H9 (cell line): ENCODE measurements at regions not wholly inside any gene's neighbourhood (a gene's known extent, or its start where the extent isn't known, plus 50 kb on each side); places are given as distances from the start of the nearest gene placed in this dataset.

Source experiments
- DNase-seq: peaks from one replicate; pipeline ENCODE4 v3.0.0-alpha.2; 2017
- H2AFZ ChIP-seq: one replicate; pipeline ENCODE4 v1.6.1; 2013; ENCODE audit warnings: mild to moderate bottlenecking, low read length, control low read depth, moderate library complexity
- H2AK5ac ChIP-seq: 2 replicates; pipeline ENCODE4 v1.6.1; 2013; ENCODE audit warnings: low read length, control low read depth, mixed read lengths; ENCODE audit not compliant: insufficient read length
- H2BK120ac ChIP-seq: one replicate; pipeline ENCODE4 v1.6.1; 2013; ENCODE audit warnings: low read depth, mild to moderate bottlenecking, low read length, control low read depth, inconsistent platforms; ENCODE audit not compliant: poor library complexity, severe bottlenecking
- H2BK12ac ChIP-seq: 2 replicates; pipeline ENCODE4 v1.6.1; 2013; ENCODE audit warnings: low read length, control low read depth, mixed read lengths, low read depth; ENCODE audit not compliant: insufficient read length
- H2BK15ac ChIP-seq: 2 replicates; pipeline ENCODE4 v1.6.1; 2013; ENCODE audit warnings: low read depth, low read length, control low read depth
- H2BK20ac ChIP-seq: one replicate; pipeline ENCODE4 v1.6.1; 2013; ENCODE audit warnings: low read depth, mild to moderate bottlenecking, low read length, control low read depth, inconsistent platforms; ENCODE audit not compliant: poor library complexity, severe bottlenecking
- H2BK5ac ChIP-seq: 2 replicates; pipeline ENCODE4 v1.6.1; 2013; ENCODE audit warnings: low read length, control low read depth, mixed read lengths; ENCODE audit not compliant: insufficient read length
- H3K14ac ChIP-seq: 2 replicates; pipeline ENCODE4 v1.6.1; 2013; ENCODE audit warnings: low read length, control low read depth; ENCODE audit not compliant: insufficient read depth
- H3K18ac ChIP-seq: 2 replicates; pipeline ENCODE4 v1.6.1; 2013; ENCODE audit warnings: low read depth, mild to moderate bottlenecking, mixed read lengths, low read length, control low read depth; ENCODE audit not compliant: insufficient read length
- H3K23ac ChIP-seq: 2 replicates; pipeline ENCODE4 v1.6.1; 2013; ENCODE audit warnings: low read length, control low read depth, mixed read lengths, low read depth; ENCODE audit not compliant: insufficient read length
- H3K23me2 ChIP-seq: 2 replicates; pipeline ENCODE4 v1.6.1; 2013; ENCODE audit warnings: low read depth, mild to moderate bottlenecking, mixed read lengths, low read length, control low read depth; ENCODE audit not compliant: insufficient read length, poor library complexity, severe bottlenecking
- H3K27ac ChIP-seq: 2 replicates; pipeline ENCODE4 v1.5.1; 2013; ENCODE audit warnings: low read length, control low read depth, mixed read lengths, low read depth; ENCODE audit not compliant: insufficient read length
- H3K27me3 ChIP-seq: 2 replicates; pipeline ENCODE4 v1.6.1; 2013; ENCODE audit warnings: low read length, control low read depth, inconsistent platforms; ENCODE audit not compliant: insufficient read depth
- H3K4ac ChIP-seq: 2 replicates; pipeline ENCODE4 v1.6.1; 2013; ENCODE audit warnings: low read depth, mild to moderate bottlenecking, control low read depth, inconsistent platforms, low read length, moderate library complexity
- H3K4me1 ChIP-seq: 2 replicates; pipeline ENCODE4 v1.6.1; 2013; ENCODE audit warnings: low read length, control low read depth, inconsistent platforms; ENCODE audit not compliant: insufficient read depth
- H3K4me2 ChIP-seq: 2 replicates; pipeline ENCODE4 v1.6.1; 2013; ENCODE audit warnings: low read length, control low read depth, mixed read lengths; ENCODE audit not compliant: insufficient read length, insufficient read depth
- H3K56ac ChIP-seq: 2 replicates; pipeline ENCODE4 v1.6.1; 2013; ENCODE audit warnings: low read depth, mild to moderate bottlenecking, mixed read lengths, low read length, control low read depth; ENCODE audit not compliant: insufficient read length
- H3K79me1 ChIP-seq: 2 replicates; pipeline ENCODE4 v1.6.1; 2013; ENCODE audit warnings: low read depth, mild to moderate bottlenecking, moderate library complexity, low read length, control low read depth, inconsistent platforms; ENCODE audit not compliant: insufficient read depth, poor library complexity, severe bottlenecking
- H3K79me2 ChIP-seq: 2 replicates; pipeline ENCODE4 v1.6.1; 2013; ENCODE audit warnings: low read length, control low read depth, inconsistent platforms; ENCODE audit not compliant: insufficient read depth
- H3K9ac ChIP-seq: 2 replicates; pipeline ENCODE4 v1.6.1; 2013; ENCODE audit warnings: low read length, control low read depth, mixed read lengths; ENCODE audit not compliant: insufficient read length; ENCODE audit errors: extremely low read depth
- H3K9me3 ChIP-seq: one replicate; pipeline ENCODE4 v1.6.1; 2013; ENCODE audit warnings: low read depth, low read length, inconsistent platforms; ENCODE audit not compliant: control insufficient read depth
- H3T11ph ChIP-seq: one replicate; pipeline ENCODE4 v1.6.1; 2013; ENCODE audit warnings: mild to moderate bottlenecking, low read length, control low read depth, inconsistent platforms
- H4K20me1 ChIP-seq: one replicate; pipeline ENCODE4 v1.6.1; 2013; ENCODE audit not compliant: control insufficient read depth, insufficient read length, insufficient read depth
- H4K5ac ChIP-seq: 2 replicates; pipeline ENCODE4 v1.6.1; 2013; ENCODE audit warnings: low read depth, mild to moderate bottlenecking, mixed read lengths, low read length, control low read depth; ENCODE audit not compliant: insufficient read length
- H4K8ac ChIP-seq: replicated peaks from 2 replicates; pipeline ENCODE4 v1.6.1; 2013; ENCODE audit warnings: low read length, control low read depth, mixed read lengths, low read depth; ENCODE audit not compliant: insufficient read length
- H4K91ac ChIP-seq: 2 replicates; pipeline ENCODE4 v1.6.1; 2013; ENCODE audit warnings: low read depth, mild to moderate bottlenecking, moderate library complexity, mixed read lengths, low read length, control low read depth; ENCODE audit not compliant: insufficient read length
- H3K27ac Mint-ChIP-seq, 3 experiments: 2 replicates in 2 of 3; 3 replicates in 1 of 3; pipeline ENCODE4 v1.8.0; 2020 to 2021; ENCODE audit warnings: mixed read lengths in 3 of 3, mild to moderate bottlenecking in 1 of 3, moderate library complexity in 1 of 3
- H3K27me3 Mint-ChIP-seq: 2 replicates; pipeline ENCODE4 v1.8.0; 2021; ENCODE audit warnings: low read depth, mild to moderate bottlenecking, moderate library complexity, mixed read lengths
- H3K36me3 Mint-ChIP-seq, 3 experiments: 2 replicates in 2 of 3; 3 replicates in 1 of 3; pipeline ENCODE4 v1.8.0; 2020 to 2021; ENCODE audit warnings: low read depth in 3 of 3, mixed read lengths in 3 of 3; ENCODE audit not compliant: insufficient read depth in 1 of 3
- H3K4me1 Mint-ChIP-seq, 2 experiments: 2 replicates each; pipeline ENCODE4 v1.8.0; 2020; ENCODE audit warnings: mixed read lengths in 2 of 2
- H3K4me3 Mint-ChIP-seq, 2 experiments: 2 replicates in 1 of 2; 3 replicates in 1 of 2; pipeline ENCODE4 v1.8.0; 2020 to 2021; ENCODE audit warnings: mild to moderate bottlenecking in 2 of 2, mixed read lengths in 2 of 2, moderate library complexity in 1 of 2
- H3K9me3 Mint-ChIP-seq, 2 experiments: 2 replicates in 1 of 2; 3 replicates in 1 of 2; pipeline ENCODE4 v1.8.0; 2020; ENCODE audit warnings: mild to moderate bottlenecking in 2 of 2, mixed read lengths in 2 of 2, moderate library complexity in 1 of 2
- CTCF ChIP-seq: fragments of 200-600 bp; sonication (generic); conservative IDR thresholded peaks from 3 replicates; pipeline ENCODE4 v1.8.0; 2021; ENCODE audit warnings: antibody characterized with exemption, mild to moderate bottlenecking
- WGBS: extraction: QIAGEN DNeasy Blood & Tissue Kit; methylation state at CpG from one replicate; pipeline ENCODE4 v1.1.7; 2013; ENCODE audit warnings: missing lambda C conversion rate, low lambda C conversion rate, mixed read lengths; ENCODE audit not compliant: insufficient read length; ENCODE audit errors: extremely low coverage; 5-methylcytosine and 5-hydroxymethylcytosine counted together

GRCh38 chr7:13312307-13312706, 624.9 kb downstream of the ARL4A start:
- H3K14ac ChIP-seq = no peak overlapping the region
- Mint-ChIP-seq H3K4me1 (peaks cover 4% of the 10 kb centered on the region in 2 experiments), H3K27me3 (no peaks in the 10 kb centered on the region), H3K9me3 (peaks cover 45 to 57% of the 10 kb centered on the region in 2 experiments), H3K27ac (no peak overlapping the region), H3K36me3 (peaks cover 31 to 50% (median 35%) of the 10 kb centered on the region in 3 experiments), H3K4me3 (no peak overlapping the region)
- H4K8ac ChIP-seq = no peak overlapping the region
- H3K4me2 ChIP-seq = no peak overlapping the region
- H2BK20ac ChIP-seq = no peak overlapping the region
- no peak for TF ChIP-seq CTCF
- no peak overlapping the region for H3K23ac ChIP-seq
- no peak overlapping the region for H2BK5ac ChIP-seq
- H4K5ac ChIP-seq = no peak overlapping the region
- no peak overlapping the region for H2AFZ ChIP-seq
- no peak overlapping the region for H2BK120ac ChIP-seq
- no peak overlapping the region for H4K91ac ChIP-seq
- H3K9me3 ChIP-seq = peaks cover 11% of the 10 kb centered on the region
- H2BK15ac ChIP-seq = no peak overlapping the region
- H2BK12ac ChIP-seq = no peak overlapping the region
- H3K4me1 ChIP-seq = no peaks in the 10 kb centered on the region
- no peak overlapping the region for H2AK5ac ChIP-seq
- H3K4ac ChIP-seq = no peak overlapping the region
- no peaks in the 10 kb centered on the region for H4K20me1 ChIP-seq
- no CpG with 5 or more reads among the region's 5 CpGs for WGBS
- H3T11ph ChIP-seq = no peak overlapping the region
- no peak overlapping the region for H3K18ac ChIP-seq
- H3K9ac ChIP-seq = no peak overlapping the region
- no peaks in the 10 kb centered on the region for H3K23me2 ChIP-seq
- no peak for DNase-seq
- H3K56ac ChIP-seq = no peak overlapping the region
- H3K79me2 ChIP-seq = no peaks in the 10 kb centered on the region
- H3K79me1 ChIP-seq = no peaks in the 10 kb centered on the region
- H3K27me3 ChIP-seq = no peaks in the 10 kb centered on the region
- H3K27ac ChIP-seq = no peak overlapping the region
